HG02870 (cell line): ENCODE measurements at regions not wholly inside any gene's neighbourhood (a gene's known extent, or its start where the extent isn't known, plus 50 kb on each side); places are given as distances from the start of the nearest gene placed in this dataset.

ENCODE experiments used
- ATAC-seq: cut with Tn5 transposase; IDR thresholded peaks from one replicate; pipeline ENCODE4 v1.9.1; 2021; ENCODE audit warnings: mild to moderate bottlenecking, moderate library complexity; ENCODE audit not compliant: unreplicated experiment

- no peak for ATAC-seq
Measured at GRCh38 chr12:74794522-74794921, 256.9 kb downstream of the ATXN7L3B start.

GRCh38 chr12:74801625-74802024 lies 264.0 kb downstream of the ATXN7L3B start:
- ATAC-seq = no peak

GRCh38 chr12:74816398-74817175 lies 279.0 kb downstream of the ATXN7L3B start:
- no peak for ATAC-seq

GRCh38 chr12:74817499-74817898 lies 279.9 kb downstream of the ATXN7L3B start:
- ATAC-seq = no peak

- no peak for ATAC-seq
Measured at GRCh38 chr12:74818412-74818811, 280.8 kb downstream of the ATXN7L3B start.

GRCh38 chr12:74820324-74820723 lies 282.7 kb downstream of the ATXN7L3B start:
- no peak for ATAC-seq

GRCh38 chr12:74836567-74836966 lies 298.9 kb downstream of the ATXN7L3B start:
- no peak for ATAC-seq

- ATAC-seq = no peak
Measured at GRCh38 chr12:74846116-74846515, 308.5 kb downstream of the ATXN7L3B start.

- no peak for ATAC-seq
Measured at GRCh38 chr12:74847169-74847568, 309.5 kb downstream of the ATXN7L3B start.

- ATAC-seq = no peak
Measured at GRCh38 chr12:74848006-74848405, 310.4 kb downstream of the ATXN7L3B start.

GRCh38 chr12:74849801-74850200 lies 312.2 kb downstream of the ATXN7L3B start:
- no peak for ATAC-seq

- no peak for ATAC-seq
Measured at GRCh38 chr12:74871817-74872216, 334.2 kb downstream of the ATXN7L3B start.

GRCh38 chr12:74885775-74886174 lies 323.9 kb downstream of the KCNC2 start:
- no peak for ATAC-seq

GRCh38 chr12:74889073-74889472 lies 320.6 kb downstream of the KCNC2 start:
- ATAC-seq = peak; percentile 28

- peak; percentile 56 for ATAC-seq
Measured at GRCh38 chr12:74889563-74890236, 319.9 kb downstream of the KCNC2 start.

GRCh38 chr12:74890237-74890599 lies 319.4 kb downstream of the KCNC2 start:
- ATAC-seq = peak; percentile 92

GRCh38 chr12:74891083-74891668 lies 318.5 kb downstream of the KCNC2 start:
- ATAC-seq = no peak

GRCh38 chr12:74892057-74892633 lies 317.5 kb downstream of the KCNC2 start:
- ATAC-seq = no peak

- ATAC-seq = no peak
Measured at GRCh38 chr12:74896186-74896585, 313.5 kb downstream of the KCNC2 start.

- no peak for ATAC-seq
Measured at GRCh38 chr12:74897425-74898211, 312.0 kb downstream of the KCNC2 start.
